Gastroesophageal sphincter (tissue), 3 donors: ENCODE measurements at regions not wholly inside any gene's neighbourhood (a gene's known extent, or its start where the extent isn't known, plus 50 kb on each side); places are given as distances from the start of the nearest gene placed in this dataset.

Source experiments
- EP300 ChIP-seq: sonication (generic); formaldehyde crosslinking; IDR thresholded peaks from one replicate; pipeline ENCODE4 v1.6.1; 2017; ENCODE audit warnings: antibody characterized with exemption, mild to moderate bottlenecking
- POLR2AphosphoS5 ChIP-seq: sonication (generic); formaldehyde crosslinking; IDR thresholded peaks from one replicate; pipeline ENCODE4 v1.6.1; 2017; ENCODE audit warnings: antibody characterized with exemption
- TF ChIP-seq, protein P1 (sequence below), 4 experiments: fragments of 200-600 bp in 2 of 4; fragments of 450-650 bp in 2 of 4; sonication (generic) in 1 of 4; IDR thresholded peaks; one replicate each; pipeline ENCODE4 v1.5.1; 2017 to 2019; ENCODE audit warnings: antibody characterized with exemption in 4 of 4, mild to moderate bottlenecking in 2 of 4, moderate library complexity in 2 of 4

GRCh38 chr6:14690120-14691056 is 555.5 kb upstream of the JARID2 start:
- TF ChIP-seq, protein P1, sequence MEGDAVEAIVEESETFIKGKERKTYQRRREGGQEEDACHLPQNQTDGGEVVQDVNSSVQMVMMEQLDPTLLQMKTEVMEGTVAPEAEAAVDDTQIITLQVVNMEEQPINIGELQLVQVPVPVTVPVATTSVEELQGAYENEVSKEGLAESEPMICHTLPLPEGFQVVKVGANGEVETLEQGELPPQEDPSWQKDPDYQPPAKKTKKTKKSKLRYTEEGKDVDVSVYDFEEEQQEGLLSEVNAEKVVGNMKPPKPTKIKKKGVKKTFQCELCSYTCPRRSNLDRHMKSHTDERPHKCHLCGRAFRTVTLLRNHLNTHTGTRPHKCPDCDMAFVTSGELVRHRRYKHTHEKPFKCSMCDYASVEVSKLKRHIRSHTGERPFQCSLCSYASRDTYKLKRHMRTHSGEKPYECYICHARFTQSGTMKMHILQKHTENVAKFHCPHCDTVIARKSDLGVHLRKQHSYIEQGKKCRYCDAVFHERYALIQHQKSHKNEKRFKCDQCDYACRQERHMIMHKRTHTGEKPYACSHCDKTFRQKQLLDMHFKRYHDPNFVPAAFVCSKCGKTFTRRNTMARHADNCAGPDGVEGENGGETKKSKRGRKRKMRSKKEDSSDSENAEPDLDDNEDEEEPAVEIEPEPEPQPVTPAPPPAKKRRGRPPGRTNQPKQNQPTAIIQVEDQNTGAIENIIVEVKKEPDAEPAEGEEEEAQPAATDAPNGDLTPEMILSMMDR (IDR thresholded peaks at IDR 0.05), result no peak
- TF ChIP-seq POLR2AphosphoS5, result no peak
- TF ChIP-seq EP300, result no peak
